ENCODE measurements at regions not wholly inside any gene's neighbourhood (a gene's known extent, or its start where the extent isn't known, plus 50 kb on each side); places are given as distances from the start of the nearest gene placed in this dataset.

- no peaks in the 10 kb centered on the region for H3K36me3 Mint-ChIP-seq
- no peak overlapping the region for H3K4me3 Mint-ChIP-seq
- H3K27me3 Mint-ChIP-seq = peaks cover 7% of the 10 kb centered on the region
- no peak overlapping the region for H3K27ac Mint-ChIP-seq
- H3K9me3 Mint-ChIP-seq = no peaks in the 10 kb centered on the region
- H3K4me1 Mint-ChIP-seq = no peaks in the 10 kb centered on the region
Observed at GRCh38 chr14:54331516-54331915, 65.3 kb upstream of the CDKN3 start.

DNA sequence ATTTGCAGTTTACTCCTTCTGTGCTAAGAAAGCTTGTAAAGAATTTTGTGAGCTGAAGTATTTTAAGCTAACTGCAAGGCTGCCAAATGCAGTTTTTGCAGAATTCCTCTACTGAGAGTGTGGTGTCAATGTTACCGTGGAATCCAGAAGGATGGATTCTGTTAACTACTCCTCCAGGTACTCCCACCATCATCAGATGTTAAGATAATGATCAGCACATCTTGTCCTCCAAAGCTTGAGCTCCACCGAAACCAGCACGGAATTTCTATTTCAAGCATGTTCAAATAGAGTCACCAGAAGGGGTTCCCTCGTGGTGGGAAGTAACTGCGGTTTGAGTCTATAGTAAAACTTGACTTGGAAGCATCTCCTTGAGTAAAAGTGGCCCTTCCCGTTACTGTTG is 64.3 kb upstream of the CDKN3 start:
- H3K4me3 Mint-ChIP-seq = no peak overlapping the region
- no peaks in the 10 kb centered on the region for H3K36me3 Mint-ChIP-seq
- H3K9me3 Mint-ChIP-seq = no peaks in the 10 kb centered on the region
- H3K4me1 Mint-ChIP-seq = no peaks in the 10 kb centered on the region
- no peak overlapping the region for H3K27ac Mint-ChIP-seq
- peaks cover 3% of the 10 kb centered on the region for H3K27me3 Mint-ChIP-seq

- peaks cover 3% of the 10 kb centered on the region for H3K27me3 Mint-ChIP-seq
- no peaks in the 10 kb centered on the region for H3K4me1 Mint-ChIP-seq
- H3K4me3 Mint-ChIP-seq = no peak overlapping the region
- no peaks in the 10 kb centered on the region for H3K9me3 Mint-ChIP-seq
- no peaks in the 10 kb centered on the region for H3K36me3 Mint-ChIP-seq
- H3K27ac Mint-ChIP-seq = no peak overlapping the region
Observed at GRCh38 chr14:54333511-54333910, 63.3 kb upstream of the CDKN3 start.

GRCh38 chr14:54335569-54336155 is 61.1 kb upstream of the CDKN3 start:
- Mint-ChIP-seq H3K27me3 (peaks cover 5% of the 10 kb centered on the region), H3K4me1 (no peaks in the 10 kb centered on the region), H3K9me3 (no peaks in the 10 kb centered on the region), H3K36me3 (no peaks in the 10 kb centered on the region), H3K27ac (no peak overlapping the region), H3K4me3 (no peak overlapping the region)

GRCh38 chr14:54337314-54337713 is 59.5 kb upstream of the CDKN3 start:
- Mint-ChIP-seq H3K36me3 (no peaks in the 10 kb centered on the region), H3K9me3 (no peaks in the 10 kb centered on the region), H3K27me3 (peaks cover 5% of the 10 kb centered on the region), H3K4me3 (no peak overlapping the region), H3K4me1 (no peaks in the 10 kb centered on the region), H3K27ac (no peak overlapping the region)

DNA sequence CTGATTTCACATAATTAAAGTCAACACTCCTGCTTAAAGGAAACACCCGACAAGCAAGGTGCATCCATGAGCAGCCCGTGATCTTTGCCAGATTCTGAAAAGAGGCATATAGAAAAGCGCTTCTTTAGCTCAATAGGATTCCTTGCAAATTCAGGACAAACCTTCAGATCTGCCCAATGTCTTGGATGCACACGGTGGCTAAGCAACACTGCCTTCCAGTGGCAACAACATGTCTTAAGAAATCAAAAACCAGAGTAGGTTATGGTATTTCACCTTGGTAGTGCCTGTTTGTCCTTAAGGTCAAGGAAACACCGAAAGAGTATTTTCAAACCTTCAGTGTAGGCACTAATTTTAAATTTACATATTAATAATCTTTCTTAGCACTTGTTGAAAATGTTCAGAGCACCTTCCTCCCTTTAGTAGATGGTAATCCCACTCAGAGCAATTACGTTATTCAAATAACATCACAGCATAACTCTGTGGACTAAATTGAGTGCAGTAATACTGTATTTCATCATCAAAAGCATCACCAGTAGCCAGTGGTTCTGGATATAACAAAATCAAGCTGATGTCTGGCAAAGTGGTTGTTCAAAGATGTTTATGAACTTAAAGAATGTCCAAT is 58.0 kb upstream of the CDKN3 start:
- Mint-ChIP-seq H3K9me3 (no peaks in the 10 kb centered on the region), H3K4me1 (no peaks in the 10 kb centered on the region), H3K36me3 (no peaks in the 10 kb centered on the region), H3K27ac (no peak overlapping the region), H3K27me3 (peaks cover 1% of the 10 kb centered on the region), H3K4me3 (no peak overlapping the region)

- Mint-ChIP-seq H3K4me3 (no peak overlapping the region), H3K27ac (no peak overlapping the region)
Observed at GRCh38 chr14:54339771-54340170, 57.0 kb upstream of the CDKN3 start.

DNA sequence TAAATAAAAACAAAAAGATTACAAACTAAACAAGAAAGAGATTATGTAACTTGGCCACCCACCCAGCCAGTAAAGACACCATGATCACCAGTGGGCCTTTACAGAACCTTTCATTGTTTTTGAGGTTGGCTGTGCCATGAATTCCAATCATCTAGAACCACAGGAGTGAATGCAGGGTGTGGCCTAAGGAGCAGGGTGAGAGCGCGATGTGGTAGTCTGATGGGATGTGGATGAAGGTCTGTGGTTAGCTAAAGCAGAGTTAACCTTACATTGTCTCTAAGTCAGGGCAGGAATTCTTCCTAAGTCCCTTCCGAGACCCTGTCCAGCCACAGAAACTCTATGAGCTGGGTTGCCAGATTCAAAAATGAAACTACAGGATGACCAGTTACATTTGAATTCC is 54.0 kb upstream of the CDKN3 start:
- H3K9me3 Mint-ChIP-seq = no peaks in the 10 kb centered on the region
- H3K4me1 Mint-ChIP-seq = no peaks in the 10 kb centered on the region
- H3K4me3 Mint-ChIP-seq = no peak overlapping the region
- H3K36me3 Mint-ChIP-seq = no peaks in the 10 kb centered on the region
- peaks cover 1% of the 10 kb centered on the region for H3K27me3 Mint-ChIP-seq
- H3K27ac Mint-ChIP-seq = no peak overlapping the region

More at GRCh38 chr14:54339771-54340170, 57.0 kb upstream of the CDKN3 start:
- Mint-ChIP-seq H3K27me3 (peaks cover 1% of the 10 kb centered on the region), H3K9me3 (no peaks in the 10 kb centered on the region), H3K4me1 (no peaks in the 10 kb centered on the region), H3K36me3 (no peaks in the 10 kb centered on the region)

GRCh38 chr14:54343272-54344121 is 53.3 kb upstream of the CDKN3 start:
- no peak overlapping the region for H3K27ac Mint-ChIP-seq
- no peaks in the 10 kb centered on the region for H3K9me3 Mint-ChIP-seq
- no peaks in the 10 kb centered on the region for H3K36me3 Mint-ChIP-seq
- no peak overlapping the region for H3K4me3 Mint-ChIP-seq
- peaks cover 3% of the 10 kb centered on the region for H3K27me3 Mint-ChIP-seq
- H3K4me1 Mint-ChIP-seq = no peaks in the 10 kb centered on the region

DNA sequence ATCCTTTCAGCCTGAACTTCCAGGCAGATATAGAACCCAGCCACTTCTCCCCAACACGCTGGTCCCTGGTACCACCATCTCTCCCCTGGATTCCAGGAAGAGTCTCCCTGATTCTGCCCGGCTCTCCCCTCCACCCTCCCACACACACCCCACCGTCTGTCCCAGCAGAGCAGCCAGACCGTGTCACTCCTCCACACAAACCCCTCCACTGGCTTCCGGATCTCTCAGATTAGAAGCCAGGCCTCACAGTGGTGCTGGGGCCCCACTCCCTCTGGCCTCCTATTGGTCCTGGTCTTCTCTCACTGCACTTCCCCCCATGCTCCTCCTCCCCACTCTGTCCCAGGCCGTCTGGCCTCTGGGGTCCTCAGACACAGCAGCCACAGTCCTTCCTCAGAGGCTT is 52.4 kb upstream of the CDKN3 start:
- H3K27me3 Mint-ChIP-seq = peaks cover 7% of the 10 kb centered on the region
- no peaks in the 10 kb centered on the region for H3K9me3 Mint-ChIP-seq
- H3K4me1 Mint-ChIP-seq = no peaks in the 10 kb centered on the region
- H3K4me3 Mint-ChIP-seq = no peak overlapping the region
- H3K27ac Mint-ChIP-seq = no peak overlapping the region
- no peaks in the 10 kb centered on the region for H3K36me3 Mint-ChIP-seq

GRCh38 chr14:54346257-54346656 is 50.5 kb upstream of the CDKN3 start:
- no peak overlapping the region for H3K4me3 Mint-ChIP-seq
- H3K36me3 Mint-ChIP-seq = no peaks in the 10 kb centered on the region
- no peaks in the 10 kb centered on the region for H3K9me3 Mint-ChIP-seq

More at GRCh38 chr14:54346257-54346656, 50.5 kb upstream of the CDKN3 start:
- peaks cover 17% of the 10 kb centered on the region for H3K27me3 Mint-ChIP-seq
- H3K4me1 Mint-ChIP-seq = no peaks in the 10 kb centered on the region
- H3K27ac Mint-ChIP-seq = no peak overlapping the region

Data from activated naive CD4-positive, alpha-beta T cell treated with anti-CD3 and anti-CD28 coated beads, Interleukin-2, amount 50 U/mL, for 24 hours (primary cell).